Body of pancreas (tissue), 4 donors: ENCODE measurements at regions not wholly inside any gene's neighbourhood (a gene's known extent, or its start where the extent isn't known, plus 50 kb on each side); places are given as distances from the start of the nearest gene placed in this dataset.

ENCODE experiments used
- POLR2A ChIP-seq, 3 donors: fragments of 450-650 bp; IDR thresholded peaks; one replicate each; pipeline ENCODE4 v1.6.1; 2016; ENCODE audit warnings: antibody characterized with exemption in 3 of 3, mild to moderate bottlenecking in 2 of 3
- TF ChIP-seq, protein P1 (sequence below), 7 experiments: fragments of 450-650 bp in 4 of 7; fragments of 200-600 bp in 3 of 7; sonication (generic) in 3 of 7; IDR thresholded peaks; one replicate each; pipeline ENCODE4 v1.5.1; 2016 to 2019; ENCODE audit warnings: antibody characterized with exemption in 7 of 7

DNA sequence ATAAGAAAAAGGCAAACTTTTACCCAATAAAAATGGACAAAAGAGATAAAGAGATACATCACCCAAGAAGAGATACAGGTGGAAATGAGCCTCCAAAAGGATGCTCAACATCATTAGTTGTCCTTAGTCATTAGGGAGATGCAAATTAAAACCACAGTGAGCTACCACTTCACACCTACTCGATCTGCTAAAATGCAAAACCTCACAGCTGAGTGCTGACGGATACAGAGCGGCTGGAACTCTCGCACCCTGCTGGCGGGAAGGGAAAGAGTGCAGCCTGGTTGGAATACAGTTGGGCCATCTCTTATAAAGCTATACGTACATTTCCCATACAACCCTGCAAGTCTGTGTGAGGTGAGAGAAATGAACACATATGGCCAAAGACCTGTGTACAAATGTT, 78.5 kb upstream of the PRR20G start:
- TF ChIP-seq, protein P1, sequence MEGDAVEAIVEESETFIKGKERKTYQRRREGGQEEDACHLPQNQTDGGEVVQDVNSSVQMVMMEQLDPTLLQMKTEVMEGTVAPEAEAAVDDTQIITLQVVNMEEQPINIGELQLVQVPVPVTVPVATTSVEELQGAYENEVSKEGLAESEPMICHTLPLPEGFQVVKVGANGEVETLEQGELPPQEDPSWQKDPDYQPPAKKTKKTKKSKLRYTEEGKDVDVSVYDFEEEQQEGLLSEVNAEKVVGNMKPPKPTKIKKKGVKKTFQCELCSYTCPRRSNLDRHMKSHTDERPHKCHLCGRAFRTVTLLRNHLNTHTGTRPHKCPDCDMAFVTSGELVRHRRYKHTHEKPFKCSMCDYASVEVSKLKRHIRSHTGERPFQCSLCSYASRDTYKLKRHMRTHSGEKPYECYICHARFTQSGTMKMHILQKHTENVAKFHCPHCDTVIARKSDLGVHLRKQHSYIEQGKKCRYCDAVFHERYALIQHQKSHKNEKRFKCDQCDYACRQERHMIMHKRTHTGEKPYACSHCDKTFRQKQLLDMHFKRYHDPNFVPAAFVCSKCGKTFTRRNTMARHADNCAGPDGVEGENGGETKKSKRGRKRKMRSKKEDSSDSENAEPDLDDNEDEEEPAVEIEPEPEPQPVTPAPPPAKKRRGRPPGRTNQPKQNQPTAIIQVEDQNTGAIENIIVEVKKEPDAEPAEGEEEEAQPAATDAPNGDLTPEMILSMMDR (IDR thresholded peaks at IDR 0.05) = no peak
- TF ChIP-seq POLR2A (IDR thresholded peaks at IDR 0.05) = no peak
